HG03025 (cell line): ENCODE measurements at regions not wholly inside any gene's neighbourhood (a gene's known extent, or its start where the extent isn't known, plus 50 kb on each side); places are given as distances from the start of the nearest gene placed in this dataset.

Experiments used
- ATAC-seq: cut with Tn5 transposase; IDR thresholded peaks from one replicate; pipeline ENCODE4 v1.9.1; 2021; ENCODE audit warnings: mild to moderate bottlenecking, moderate library complexity; ENCODE audit not compliant: unreplicated experiment, low FRiP score

DNA sequence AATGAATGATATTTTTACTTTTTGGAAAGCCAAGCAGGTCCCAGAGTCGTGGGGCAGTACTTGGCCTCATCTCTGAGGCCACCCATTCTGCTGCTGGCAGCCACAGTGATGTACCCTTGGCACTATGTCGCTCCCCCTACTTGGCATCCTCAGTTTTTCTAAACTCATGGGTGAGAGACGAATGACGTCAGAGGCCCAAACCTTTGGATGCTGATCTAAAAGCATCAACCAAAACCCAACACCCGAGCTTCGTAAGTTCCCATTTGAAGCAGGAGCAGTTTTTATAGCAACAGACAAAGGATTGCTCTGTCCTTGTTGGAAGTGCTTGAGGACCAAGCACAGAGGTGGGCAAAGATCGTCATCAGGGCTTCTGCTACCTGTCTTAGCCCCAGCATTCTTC, 212.9 kb downstream of the PAX1 start:
- ATAC-seq: no peak

DNA sequence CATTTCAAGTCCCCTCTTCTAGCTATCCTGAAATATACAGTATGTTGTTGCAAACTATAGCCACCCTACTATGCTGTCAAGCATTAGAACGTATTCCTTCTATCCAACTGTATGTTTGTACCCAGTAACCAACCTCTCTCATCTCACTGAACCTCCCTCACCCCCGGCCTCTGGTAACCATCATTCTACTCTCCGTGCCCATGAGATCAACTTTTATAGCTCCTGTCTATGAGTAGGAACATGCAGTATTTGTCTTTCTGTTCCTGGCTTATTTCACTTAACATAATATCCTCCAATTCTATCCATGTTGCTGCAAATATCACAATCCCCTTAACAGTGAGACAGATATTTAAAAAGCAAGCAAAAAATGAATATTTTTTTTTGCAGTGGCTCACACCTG, 196.9 kb downstream of the PAX1 start:
- no peak for ATAC-seq

DNA sequence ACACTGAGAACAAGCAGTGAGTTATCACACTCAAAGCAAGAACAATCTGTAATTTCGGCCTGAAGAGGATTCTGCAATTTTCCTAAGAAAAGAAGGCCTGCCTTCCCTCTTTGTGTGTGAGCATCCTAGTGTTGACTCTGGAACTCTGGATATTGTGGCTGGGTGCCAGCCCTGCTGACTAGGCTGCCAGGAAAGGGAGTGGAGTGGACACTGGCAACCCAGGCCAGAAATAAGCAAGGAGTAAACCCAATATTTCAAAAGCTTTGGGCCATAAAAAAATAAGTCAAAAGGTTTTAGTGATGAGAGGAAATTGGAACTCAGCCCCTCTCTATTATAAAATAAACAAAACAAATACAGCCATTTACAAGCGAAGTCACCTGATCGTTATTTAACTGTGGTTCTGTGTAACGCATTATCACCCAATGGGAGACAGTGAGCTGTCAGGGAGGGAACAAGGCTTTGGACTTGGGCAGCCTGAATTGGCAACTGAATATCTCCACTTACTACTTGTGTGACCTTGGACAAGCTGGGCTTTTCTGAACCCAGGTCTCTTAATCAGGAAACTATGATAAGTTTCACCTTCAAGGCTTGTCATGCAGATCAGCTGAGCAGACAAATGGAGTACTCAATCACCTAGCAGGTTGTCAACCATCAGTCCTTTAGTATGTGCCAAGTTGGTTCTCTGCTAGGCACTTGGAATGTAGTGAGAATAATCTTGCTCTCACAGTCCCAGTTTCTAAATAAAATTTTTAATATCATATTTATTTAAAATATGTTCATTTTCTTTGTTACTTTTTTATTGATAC, 196.2 kb downstream of the PAX1 start:
- no peak for ATAC-seq

DNA sequence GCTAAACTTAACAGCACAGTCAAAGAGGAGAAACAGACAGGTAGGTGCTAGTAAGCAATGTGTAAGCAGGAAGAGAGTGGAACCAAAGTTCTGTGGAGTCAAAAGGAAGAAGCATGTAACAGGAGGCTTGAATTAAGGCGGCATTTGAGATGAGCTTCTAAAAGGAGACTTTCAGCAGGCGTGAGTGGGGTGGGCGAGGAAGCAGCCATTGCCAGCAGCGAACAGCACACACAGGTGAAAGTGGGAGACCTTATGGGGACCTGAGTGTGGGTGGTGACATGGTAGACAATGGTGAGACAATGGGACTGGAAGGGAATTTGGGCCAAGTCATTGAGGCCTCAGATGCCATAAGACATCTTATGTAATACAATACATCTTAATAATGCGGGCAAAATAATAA, 195.0 kb downstream of the PAX1 start:
- no peak for ATAC-seq

DNA sequence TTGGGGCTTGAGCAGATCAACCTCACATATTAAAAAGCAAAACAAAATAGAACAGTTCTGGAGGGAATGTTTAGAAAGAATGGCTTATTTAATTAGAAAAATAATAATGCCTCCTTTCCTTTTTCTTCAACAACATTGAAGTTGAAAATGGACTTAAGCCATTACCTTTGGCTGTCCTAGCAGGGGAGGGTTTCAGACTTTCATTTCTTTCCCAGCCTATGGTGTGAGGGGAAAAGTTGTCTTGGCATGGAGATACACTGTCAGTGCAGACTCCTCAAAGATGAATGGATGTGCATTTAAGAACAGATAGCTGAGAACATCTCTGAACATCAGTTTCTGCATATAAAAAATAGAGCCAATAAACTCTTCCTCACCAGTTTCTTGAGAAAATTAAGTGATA, 169.5 kb downstream of the PAX1 start:
- ATAC-seq: no peak

DNA sequence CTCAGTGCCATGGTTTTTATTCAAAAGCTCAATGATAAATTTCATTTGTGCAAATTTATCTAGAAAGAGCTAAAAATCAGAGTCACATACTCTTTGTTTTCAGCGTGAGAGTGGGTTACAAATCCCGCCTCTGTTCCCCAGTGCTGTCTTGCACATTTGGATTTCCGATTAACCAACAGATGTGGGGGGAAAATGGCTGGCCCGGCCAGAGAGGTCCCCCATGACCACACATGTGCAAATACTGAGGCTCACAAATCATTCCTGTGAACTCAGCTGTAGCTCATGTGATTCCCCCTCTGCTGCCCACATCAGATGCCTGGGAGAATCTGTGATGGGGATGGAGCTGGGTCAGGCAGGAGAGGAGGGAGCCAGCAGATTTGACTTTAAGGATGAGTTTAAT, 168.7 kb downstream of the PAX1 start:
- ATAC-seq: no peak

DNA sequence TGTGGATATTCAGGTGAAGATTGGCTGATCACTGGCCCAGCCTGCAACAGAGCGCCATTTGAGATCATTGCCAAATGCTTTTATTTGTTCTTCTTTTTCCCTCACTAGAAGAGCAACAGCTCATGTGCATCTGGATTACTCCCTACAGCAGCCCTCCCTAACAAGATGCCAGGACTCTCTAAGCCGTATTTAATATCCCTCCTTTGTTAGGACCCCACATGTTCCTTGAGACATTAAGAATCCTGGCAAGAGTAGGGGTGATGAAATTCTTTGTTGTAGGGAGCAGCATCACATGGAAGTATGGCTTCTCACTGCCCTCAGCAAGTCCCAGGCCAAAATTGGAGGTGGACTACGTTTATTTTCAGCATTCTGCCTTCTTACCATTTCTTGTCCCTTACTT, 167.8 kb downstream of the PAX1 start:
- no peak for ATAC-seq

DNA sequence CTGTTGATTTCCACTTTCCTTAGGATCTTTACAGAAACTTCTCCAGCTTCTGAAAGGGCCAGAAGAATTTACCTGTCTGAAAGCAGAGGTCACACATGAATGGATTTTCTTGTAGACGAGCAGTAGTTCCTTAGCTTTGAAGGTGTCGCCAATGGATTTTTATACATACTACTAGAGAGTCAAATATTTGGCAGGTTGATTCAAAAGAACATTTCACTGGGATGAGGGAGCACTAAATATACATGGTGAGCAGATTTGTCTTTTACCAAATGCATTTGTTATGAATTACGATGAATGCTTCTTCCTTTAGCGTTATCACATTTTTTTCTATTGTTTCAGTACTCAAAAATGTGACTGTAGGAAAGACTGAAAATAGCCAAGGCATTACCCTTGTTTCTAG, 162.3 kb downstream of the PAX1 start:
- no peak for ATAC-seq

DNA sequence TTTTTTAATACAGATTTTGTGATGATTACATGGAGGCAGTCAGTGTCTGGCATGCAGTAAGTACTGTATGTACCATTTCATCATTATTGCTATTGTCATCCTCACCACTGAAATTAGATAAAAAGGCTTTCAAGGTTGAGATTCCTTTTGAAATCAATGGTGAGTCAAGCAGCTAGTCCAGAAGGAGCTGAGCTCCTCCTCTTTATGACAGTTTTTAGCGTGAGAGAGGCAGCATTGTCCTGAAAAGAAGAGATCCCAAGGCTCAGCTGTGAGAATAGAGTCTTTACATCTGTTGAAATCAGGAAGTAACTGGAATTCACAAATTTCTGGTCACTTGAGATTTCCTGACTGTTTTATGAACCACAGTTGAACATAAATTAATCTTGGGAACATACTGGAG, 161.9 kb downstream of the PAX1 start:
- ATAC-seq: no peak

DNA sequence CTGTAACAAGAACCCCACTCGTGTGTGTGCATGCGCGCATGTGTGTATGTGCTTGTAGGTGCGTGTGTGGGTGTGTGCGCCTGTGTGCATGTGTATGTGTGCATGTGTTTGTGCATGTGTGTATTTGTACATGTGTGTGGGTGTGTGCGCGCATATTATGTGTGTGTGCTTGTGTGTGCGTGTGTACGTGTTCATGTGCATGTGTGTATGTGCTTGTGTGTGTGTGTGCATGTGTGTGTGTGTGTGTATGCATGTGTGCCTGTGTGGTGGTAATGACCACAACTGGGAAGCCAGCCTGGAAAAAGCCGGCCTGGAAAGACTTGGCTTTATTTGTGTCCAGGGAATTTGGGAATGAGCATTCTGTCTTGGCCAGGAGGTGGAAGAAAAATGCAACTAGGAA, 157.5 kb downstream of the PAX1 start:
- ATAC-seq: no peak

DNA sequence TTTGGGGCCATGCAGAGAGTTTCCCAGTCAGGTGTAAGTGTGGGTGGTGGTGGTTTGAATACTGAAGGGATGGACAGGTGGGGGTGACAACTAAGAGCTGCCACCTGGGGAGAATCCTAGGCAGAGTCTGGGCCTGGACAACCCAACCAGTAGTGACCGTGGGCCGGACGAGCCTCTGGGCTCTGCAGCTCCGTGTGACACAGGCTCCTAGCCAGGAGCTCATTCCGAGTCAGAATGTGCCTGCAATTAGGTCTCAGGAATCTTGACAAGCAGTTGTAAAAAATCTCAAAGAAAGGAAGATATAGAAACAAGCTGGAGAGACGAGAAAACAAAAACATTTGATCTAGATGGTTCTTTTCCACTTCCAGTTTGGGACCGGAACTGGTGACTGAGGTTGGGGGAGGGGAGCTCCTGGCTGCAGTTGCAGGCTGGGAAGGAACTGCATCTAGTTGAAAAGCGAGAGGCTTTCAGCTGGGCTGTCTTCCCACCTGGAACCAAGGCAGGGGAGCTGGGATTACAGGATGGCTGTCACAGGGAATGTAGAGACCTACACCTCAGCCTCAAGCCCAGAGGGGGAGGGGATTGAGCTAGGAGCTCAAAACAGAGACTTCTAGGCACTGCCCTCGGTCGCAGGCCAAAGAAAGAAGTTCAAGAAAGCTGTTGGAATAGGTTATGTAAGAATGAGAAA, 156.9 kb downstream of the PAX1 start:
- ATAC-seq: no peak

DNA sequence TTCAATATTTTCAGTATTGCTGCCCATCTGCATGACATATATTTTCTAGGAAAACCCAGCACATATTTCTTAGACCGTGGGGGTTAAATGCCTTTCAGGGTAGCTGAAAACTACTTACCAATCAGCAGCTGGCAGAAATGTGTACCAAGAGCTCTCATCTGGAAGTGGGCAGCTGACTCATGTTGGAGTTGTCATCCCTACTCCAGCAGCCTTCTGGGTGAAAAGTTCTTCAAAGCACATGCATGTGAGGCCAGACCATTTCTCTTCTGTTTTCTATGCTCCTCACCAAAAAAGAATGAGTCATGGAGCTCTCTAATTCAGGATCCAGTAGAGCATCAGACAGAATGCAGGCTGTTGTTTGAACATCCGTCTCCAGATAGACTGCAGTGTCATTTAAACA, 135.5 kb downstream of the PAX1 start:
- no peak for ATAC-seq

DNA sequence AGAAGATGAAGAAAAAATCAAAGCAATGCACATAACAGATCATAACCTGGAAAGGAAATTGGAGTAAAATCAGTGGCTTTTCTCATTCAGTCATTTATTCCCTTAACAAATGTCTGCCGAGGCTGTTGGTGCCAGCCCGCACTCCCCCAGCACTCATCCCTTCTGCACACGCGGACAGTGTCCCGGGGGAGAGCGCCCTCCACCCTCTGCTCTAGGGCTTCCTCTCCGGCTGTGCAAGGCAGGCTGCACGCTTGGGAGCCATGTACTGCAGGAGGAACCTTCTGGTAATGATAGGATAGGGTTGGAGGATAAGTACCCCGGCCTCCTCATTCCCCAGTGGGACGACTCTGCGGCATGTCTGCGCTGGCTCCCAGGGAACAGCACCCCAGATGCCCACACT, 134.5 kb downstream of the PAX1 start:
- ATAC-seq: no peak

DNA sequence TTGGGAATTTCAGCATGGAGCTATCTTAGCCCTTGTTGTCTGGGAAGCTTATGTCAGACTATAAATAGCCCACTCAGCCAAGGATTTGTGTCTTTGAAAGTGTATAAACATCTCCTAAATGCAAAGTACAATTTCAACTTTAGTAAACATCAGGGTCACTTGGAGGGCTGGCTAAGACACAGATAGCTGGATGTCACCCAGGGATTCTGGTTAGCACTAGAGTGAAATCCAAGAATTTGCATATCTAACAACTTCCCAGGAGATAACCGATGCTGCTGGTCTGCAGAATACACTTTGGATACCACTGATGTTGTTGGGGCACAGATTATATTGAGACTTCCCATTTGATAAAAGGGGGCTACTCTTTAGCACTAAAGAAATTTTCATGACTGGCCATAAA, 130.9 kb downstream of the PAX1 start:
- ATAC-seq: no peak

DNA sequence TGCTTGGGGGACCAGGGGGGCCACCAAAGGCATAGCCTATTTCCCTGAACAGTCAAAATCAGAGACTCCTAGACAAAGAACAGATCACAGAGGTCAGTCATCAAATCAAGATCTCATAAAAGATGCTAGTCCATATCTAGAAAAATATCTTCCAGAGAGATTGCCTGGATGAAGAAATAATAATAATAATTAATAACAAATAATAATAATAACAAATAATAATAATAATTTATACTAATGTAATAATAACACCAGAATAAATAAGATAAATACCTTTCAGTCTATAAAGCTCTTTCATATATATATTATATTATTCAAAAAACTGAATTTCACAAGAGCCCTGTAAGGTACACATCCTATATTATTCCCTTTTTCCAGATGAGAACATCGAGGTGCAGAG, 129.6 kb downstream of the PAX1 start:
- ATAC-seq: no peak

DNA sequence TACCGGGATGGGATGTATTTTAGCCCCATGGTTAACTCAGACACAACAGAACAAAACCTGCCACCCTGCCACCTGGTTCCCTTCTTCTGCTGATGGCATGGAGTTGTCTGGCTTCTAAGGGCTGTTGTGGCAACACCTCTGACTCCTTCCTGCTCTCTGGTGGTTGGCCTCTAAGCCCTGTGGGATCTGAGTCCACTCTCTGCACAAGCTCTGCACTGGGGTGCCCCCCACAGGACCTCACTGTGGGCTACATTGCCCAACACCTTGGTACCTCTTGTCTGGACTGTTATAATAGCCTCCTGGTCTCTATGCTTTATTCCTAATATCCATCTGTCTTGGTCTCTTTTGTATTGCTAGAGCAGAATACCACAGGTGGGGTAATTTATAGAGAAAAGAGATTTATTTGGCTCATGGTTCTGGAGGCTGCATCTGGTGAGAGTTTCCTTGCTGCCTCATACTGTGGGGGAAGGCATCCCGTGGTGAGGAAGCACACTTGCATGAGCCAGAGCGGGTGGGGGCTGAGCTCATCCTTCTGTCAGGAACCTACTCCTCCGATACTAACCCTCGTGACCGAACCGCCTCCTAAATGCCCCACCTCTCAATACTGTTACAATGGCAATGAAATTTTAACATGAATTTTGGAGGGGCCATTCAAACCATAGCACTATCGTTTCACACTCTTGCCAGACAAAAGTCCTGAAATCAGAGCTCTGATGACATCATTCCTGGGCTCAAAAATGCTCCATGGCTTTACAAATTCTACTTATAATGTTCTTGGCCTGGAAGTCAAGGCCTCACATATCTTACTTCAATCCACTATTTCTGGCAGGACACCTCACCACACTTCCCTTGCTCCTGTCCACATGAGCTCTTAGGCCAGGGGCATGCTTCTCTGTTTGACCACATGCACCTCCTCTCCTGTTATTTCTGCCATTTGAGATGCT, 127.2 kb downstream of the PAX1 start:
- no peak for ATAC-seq

DNA sequence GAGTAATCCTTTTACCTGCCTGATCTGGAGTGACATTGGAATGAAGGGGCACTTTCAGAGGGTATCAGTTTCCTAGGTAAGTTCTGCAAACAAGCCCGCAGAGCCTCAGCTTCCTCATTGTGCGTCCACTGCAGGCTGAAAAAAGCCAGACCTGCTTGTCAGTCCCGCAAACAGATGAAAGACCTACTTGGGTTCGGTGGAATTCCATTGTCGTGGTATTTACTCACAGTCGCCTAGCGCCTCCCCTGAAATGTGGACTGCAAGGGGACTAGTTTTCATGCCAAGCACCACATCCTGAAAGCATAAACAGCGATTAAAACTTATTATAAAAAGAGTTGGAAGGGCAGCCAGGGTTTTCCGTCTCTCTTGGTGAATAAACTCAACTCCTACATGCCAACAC, 121.5 kb downstream of the PAX1 start:
- ATAC-seq: no peak

DNA sequence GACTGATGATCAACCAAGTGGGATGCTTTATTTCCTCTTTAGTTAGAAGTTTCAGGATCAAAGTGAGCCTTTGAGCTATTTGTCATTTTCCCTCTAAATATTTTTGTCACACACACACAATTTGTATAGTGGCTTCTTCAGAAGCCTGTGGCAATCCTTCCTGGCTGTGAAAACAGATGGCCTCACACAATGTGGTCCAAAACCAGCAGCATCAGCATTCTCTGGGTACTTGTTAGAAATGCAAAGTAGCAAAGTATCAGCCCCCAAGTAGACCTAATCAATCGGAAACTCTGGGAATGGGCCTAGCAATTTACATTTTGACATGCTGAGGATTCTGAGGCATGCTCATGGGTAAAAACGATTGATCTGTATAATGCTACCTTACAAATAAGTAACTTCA, 115.9 kb downstream of the PAX1 start:
- no peak for ATAC-seq

DNA sequence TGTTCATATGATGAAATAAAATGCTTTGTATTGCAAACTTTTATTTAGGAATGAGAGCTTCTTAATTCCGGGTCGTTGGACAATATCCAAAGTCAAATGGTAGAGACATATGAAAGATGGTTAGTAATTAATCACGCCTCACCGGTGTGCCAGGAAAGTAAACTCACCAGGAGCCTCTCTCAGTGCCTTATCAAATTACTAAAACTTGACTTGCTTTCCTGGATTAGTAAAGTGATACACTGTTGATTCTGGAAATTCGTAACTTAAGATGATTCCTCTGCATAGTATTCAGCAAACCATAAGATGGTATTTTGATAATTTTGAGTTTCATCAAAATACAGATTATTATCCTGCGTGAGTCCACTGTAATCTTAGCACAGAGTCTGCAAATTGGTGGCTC, 115.2 kb downstream of the PAX1 start:
- ATAC-seq: no peak

DNA sequence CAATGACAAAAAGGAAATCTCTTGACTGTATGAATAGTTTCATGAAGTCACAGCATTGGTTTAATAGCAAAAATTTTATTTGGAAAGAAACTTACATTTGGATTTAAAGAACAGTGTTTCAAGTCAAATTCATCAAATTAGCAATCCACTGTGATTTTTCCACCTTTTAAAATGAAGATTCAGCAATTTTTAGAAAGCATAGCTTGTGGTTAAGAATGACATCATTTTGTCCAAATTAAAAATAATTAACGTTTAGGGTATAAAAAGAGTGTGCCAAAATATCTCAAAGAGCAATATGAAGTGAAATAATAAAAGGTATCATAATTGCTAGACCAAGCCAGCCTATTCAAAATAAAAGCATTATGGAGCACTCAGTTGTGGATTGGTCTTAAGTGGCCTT, 114.6 kb downstream of the PAX1 start:
- ATAC-seq: no peak

DNA sequence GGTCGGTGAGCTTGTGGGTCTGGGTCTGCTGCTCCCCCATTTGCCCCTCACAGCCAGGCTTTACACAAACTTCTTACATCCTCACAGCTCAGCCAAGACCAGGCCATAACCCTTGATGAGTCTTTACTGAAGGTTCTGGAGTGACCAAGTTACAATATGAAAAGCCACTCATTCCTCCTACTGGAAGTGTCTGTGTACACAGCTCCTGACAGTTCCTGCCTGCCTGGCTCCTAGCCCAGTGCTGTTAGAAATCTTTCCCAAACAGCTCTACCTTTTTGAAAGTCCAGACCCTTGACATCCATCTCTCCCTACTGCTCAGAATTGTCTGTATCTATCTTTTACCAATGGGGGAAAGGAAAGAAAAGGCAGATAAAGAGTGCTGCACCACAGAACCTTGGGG, 106.9 kb downstream of the PAX1 start:
- ATAC-seq: no peak
